ENCODE measurements at regions not wholly inside any gene's neighbourhood (a gene's known extent, or its start where the extent isn't known, plus 50 kb on each side); places are given as distances from the start of the nearest gene placed in this dataset.

GRCh38 chr6:23036406-23036983 lies 467.1 kb downstream of the HDGFL1 start:
- no peak overlapping the region for H3K27ac ChIP-seq
- no peaks in the 10 kb centered on the region for H3K4me1 ChIP-seq (replicated peaks; ENCODE audit: insufficient read depth)
- no peaks in the 10 kb centered on the region for H3K79me2 ChIP-seq (ENCODE audit: low read depth)
- H3K27me3 ChIP-seq (ENCODE audit: insufficient read depth, low read depth), result no peaks in the 10 kb centered on the region
- H3K36me3 ChIP-seq (ENCODE audit: low read depth), result no peaks in the 10 kb centered on the region
- H3K4me3 ChIP-seq, result no peak overlapping the region
- no peak overlapping the region for H3K4me2 ChIP-seq
- H3F3A ChIP-seq (ENCODE audit: insufficient read depth, low read depth), result no peaks in the 10 kb centered on the region
- TF ChIP-seq CTCF (conservative IDR thresholded peaks at IDR 0.05) (no peak), EZH2 (IDR thresholded peaks at IDR 0.05; ENCODE audit: low read depth) (no peak)
- intact Hi-C loops (cut with micrococcal nuclease; ENCODE audit: unreplicated experiment), result no loop called here
- H3K9me2 ChIP-seq (ENCODE audit: insufficient read depth), result no peaks in the 10 kb centered on the region
- BruUV-seq (replicated peaks), result no TSS peak
- H2AFZ ChIP-seq, result no peak overlapping the region
- H4K20me1 ChIP-seq (ENCODE audit: insufficient read depth), result no peaks in the 10 kb centered on the region
- H3K9me3 ChIP-seq (ENCODE audit: insufficient read depth, low read depth), result no peaks in the 10 kb centered on the region
- DNase-seq, result no peak
- CTCF ChIA-PET, result no interaction called here
- POLR2A ChIA-PET (ENCODE audit: unreplicated experiment), result interaction anchor here (0.7 kb wide), 1 partner anchor 524 kb away, joined by 9 read pairs; no protein-coding TSS in a partner anchor

DNA sequence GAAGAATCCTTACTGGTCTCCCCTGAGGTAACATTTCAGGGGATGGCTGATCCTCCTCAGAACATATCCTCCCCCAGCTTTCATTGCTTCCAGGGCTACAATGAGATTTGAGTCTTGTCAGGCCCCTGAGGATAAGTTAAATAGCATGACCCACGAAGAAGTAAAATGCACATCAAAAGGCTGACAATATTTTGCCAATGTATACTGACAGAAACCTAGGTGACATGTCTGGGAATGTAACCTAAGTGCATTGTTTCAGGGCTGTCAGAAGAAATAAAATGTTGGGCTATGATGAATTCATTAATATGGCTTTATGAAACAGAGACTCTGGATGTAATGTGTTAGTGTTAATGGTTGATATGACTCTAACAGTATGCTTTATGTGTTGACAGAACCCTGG lies 471.5 kb downstream of the HDGFL1 start:
- POLR2A ChIA-PET (ENCODE audit: unreplicated experiment), result interaction anchor here (0.5 kb wide), 1 partner anchor 14 kb away, joined by 3 read pairs; no protein-coding TSS in a partner anchor
- Histone ChIP-seq H3K9me3 (ENCODE audit: insufficient read depth, low read depth) (no peaks in the 10 kb centered on the region), H3K27me3 (ENCODE audit: insufficient read depth, low read depth) (no peaks in the 10 kb centered on the region), H3K4me1 (replicated peaks; ENCODE audit: insufficient read depth) (no peaks in the 10 kb centered on the region), H3K79me2 (ENCODE audit: low read depth) (no peaks in the 10 kb centered on the region), H3K9me2 (ENCODE audit: insufficient read depth) (no peaks in the 10 kb centered on the region), H3K27ac (no peak overlapping the region), H3K4me2 (no peak overlapping the region), H3K36me3 (ENCODE audit: low read depth) (no peaks in the 10 kb centered on the region), H3K4me3 (no peak overlapping the region), H3F3A (ENCODE audit: insufficient read depth, low read depth) (no peaks in the 10 kb centered on the region), H4K20me1 (ENCODE audit: insufficient read depth) (no peaks in the 10 kb centered on the region), H2AFZ (no peak overlapping the region)
- TF ChIP-seq CTCF (conservative IDR thresholded peaks at IDR 0.05), result no peak
- no peak for TF ChIP-seq EZH2 (IDR thresholded peaks at IDR 0.05; ENCODE audit: low read depth)
- intact Hi-C loops (cut with micrococcal nuclease; ENCODE audit: unreplicated experiment), result no loop called here
- BruUV-seq (replicated peaks), result no TSS peak
- no peak for DNase-seq
- CTCF ChIA-PET, result no interaction called here

DNA sequence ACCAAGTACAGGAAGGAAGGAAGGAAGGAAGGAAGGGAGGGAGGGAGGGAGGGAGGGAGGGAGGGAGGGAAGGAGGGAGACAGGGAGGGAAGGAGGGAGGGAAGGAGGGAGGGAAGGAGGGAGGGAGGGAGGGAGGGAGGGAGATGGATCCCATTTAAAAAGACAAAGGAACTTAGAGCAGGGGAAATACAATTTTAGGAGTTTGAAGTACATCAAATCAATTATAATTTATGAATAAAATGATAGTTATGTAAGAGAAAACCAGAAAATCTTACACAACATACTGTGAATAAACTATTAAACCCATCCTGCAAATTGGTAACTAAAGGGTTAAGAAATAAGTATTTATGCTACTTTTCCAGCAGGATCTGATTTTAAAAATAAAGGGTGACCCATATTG lies 475.9 kb downstream of the HDGFL1 start:
- H3K36me3 ChIP-seq (ENCODE audit: low read depth), result no peaks in the 10 kb centered on the region
- POLR2A ChIA-PET (ENCODE audit: unreplicated experiment), result no interaction called here
- intact Hi-C loops (cut with micrococcal nuclease; ENCODE audit: unreplicated experiment), result no loop called here

More for the DNA sequence above, 475.9 kb downstream of the HDGFL1 start:
- no peaks in the 10 kb centered on the region for H4K20me1 ChIP-seq (ENCODE audit: insufficient read depth)
- CTCF ChIA-PET, result no interaction called here
- no peaks in the 10 kb centered on the region for H3K9me2 ChIP-seq (ENCODE audit: insufficient read depth)
- no peak overlapping the region for H3K4me3 ChIP-seq
- H3K9me3 ChIP-seq (ENCODE audit: insufficient read depth, low read depth), result no peaks in the 10 kb centered on the region
- no TSS peak for BruUV-seq (replicated peaks)
- H3K4me2 ChIP-seq, result no peak overlapping the region
- H3K79me2 ChIP-seq (ENCODE audit: low read depth), result no peaks in the 10 kb centered on the region
- no peaks in the 10 kb centered on the region for H3K4me1 ChIP-seq (replicated peaks; ENCODE audit: insufficient read depth)
- DNase-seq, result no peak
- no peaks in the 10 kb centered on the region for H3K27me3 ChIP-seq (ENCODE audit: insufficient read depth, low read depth)
- TF ChIP-seq EZH2 (IDR thresholded peaks at IDR 0.05; ENCODE audit: low read depth), result no peak
- TF ChIP-seq CTCF (conservative IDR thresholded peaks at IDR 0.05), result no peak
- no peak overlapping the region for H3K27ac ChIP-seq
- H3F3A ChIP-seq (ENCODE audit: insufficient read depth, low read depth), result no peaks in the 10 kb centered on the region
- no peak overlapping the region for H2AFZ ChIP-seq
